Motor neuron (in vitro differentiated cells): ENCODE measurements at regions not wholly inside any gene's neighbourhood (a gene's known extent, or its start where the extent isn't known, plus 50 kb on each side); places are given as distances from the start of the nearest gene placed in this dataset.

ENCODE experiments used
- ATAC-seq, 8 experiments: fragments of 200-7000 bp; cut with Tn5 transposase; replicated peaks in 6 of 8; 2 replicates each; pipeline ENCODE4 v1.8.0; 2021; ENCODE audit warnings: mild to moderate bottlenecking in 8 of 8, moderate library complexity in 8 of 8
- H3K27ac ChIP-seq, 2 donors: fragments of 250-450 bp; sonication (Bioruptor Pico); 2 replicates each; pipeline ENCODE4 v1.9.0; 2021; ENCODE audit warnings: antibody characterized with exemption in 2 of 2, mild to moderate bottlenecking in 2 of 2, moderate library complexity in 1 of 2
- H3K4me1 ChIP-seq, 2 donors: fragments of 250-450 bp; sonication (Bioruptor Pico); replicated peaks in 1 of 2; 2 replicates each; pipeline ENCODE4 v1.6.1; 2021; ENCODE audit warnings: antibody characterized with exemption in 2 of 2, mild to moderate bottlenecking in 2 of 2, moderate library complexity in 1 of 2
- H3K4me3 ChIP-seq, 5 donors: fragments of 250-450 bp; sonication (Bioruptor Pico); 2 replicates each; pipeline ENCODE4 v1.9.0; 2021; ENCODE audit warnings: antibody characterized with exemption in 5 of 5, mild to moderate bottlenecking in 5 of 5, moderate library complexity in 4 of 5
- WGBS, 10 experiments: fragments of 450-650 bp; shearing (Covaris generic); methylation state at CpG; one replicate each; pipeline ENCODE4 v1.0.0; 2022; 5-methylcytosine and 5-hydroxymethylcytosine counted together
- in situ Hi-C, 9 experiments: fragments of 400-800 bp; cut with MboI; loops; one replicate each; pipeline ENCODE4 v1.15.0; 2021; ENCODE audit warnings: low sequenced_read_pairs in 9 of 9, low pct_unique_long_range_greater_than_20kb in 2 of 9; ENCODE audit not compliant: unreplicated experiment in 9 of 9

DNA sequence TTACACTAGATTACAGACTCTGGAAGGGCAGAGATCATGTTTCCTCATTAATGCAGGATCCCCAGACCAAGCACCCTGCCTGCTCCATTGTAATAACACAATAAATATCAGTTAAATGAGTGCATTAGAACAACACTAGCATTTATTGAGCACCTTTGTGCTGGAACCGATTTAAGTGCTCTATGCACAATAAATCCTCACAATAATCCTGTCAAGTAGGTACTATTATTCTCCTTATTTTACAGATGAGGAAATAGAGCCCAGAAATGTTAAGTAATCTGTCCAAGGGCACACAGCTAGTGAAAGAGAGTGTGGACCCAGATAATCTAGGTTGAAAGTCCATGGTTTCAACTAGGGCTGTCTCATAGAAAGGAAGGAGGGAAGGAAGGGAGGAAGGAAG, 69.8 kb downstream of the MAP1LC3B2 start:
- Histone ChIP-seq H3K4me1 (peaks cover 15 to 31% of the 10 kb centered on the region in 2 donors), H3K4me3 (no peak overlapping the region), H3K27ac (no peak overlapping the region)
- 0 to 100% (median 45%) methylated on average over 1 of the region's 1 CpG; no CpG with 5 or more reads in 2 of the 10 experiments for WGBS, 10 experiments
- in situ Hi-C loops = no loop called here
- ATAC-seq = no peak

DNA sequence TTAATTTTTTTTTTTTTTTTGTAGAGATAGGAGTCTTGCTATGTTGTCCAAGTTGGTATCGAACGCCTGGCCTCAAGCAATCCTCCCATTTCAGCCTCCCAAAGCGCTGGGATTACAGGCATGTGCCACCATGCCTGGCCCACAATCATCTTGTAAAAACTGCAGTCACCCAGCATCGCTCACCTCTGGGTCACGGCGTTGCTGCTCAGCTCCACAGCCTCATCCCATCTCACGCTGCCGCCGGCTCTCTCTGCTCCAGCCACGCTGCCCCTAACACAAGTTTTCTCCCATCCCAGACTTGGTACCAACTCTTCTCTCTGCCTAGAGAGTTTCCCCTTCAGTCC, 69.2 kb downstream of the MAP1LC3B2 start:
- in situ Hi-C loops = no loop called here
- peaks cover 15 to 31% of the 10 kb centered on the region in 2 donors for H3K4me1 ChIP-seq
- peak in 1 of 8 experiments; percentile 7 for ATAC-seq
- H3K4me3 ChIP-seq = no peak overlapping the region
- 83 to 100% (median 89%) methylated on average over 1 to 10 of the region's 10 CpGs; no CpG with 5 or more reads in 4 of the 10 experiments for WGBS, 10 experiments
- no peak overlapping the region for H3K27ac ChIP-seq
